Spleen (tissue), 11 donors: ENCODE measurements at regions not wholly inside any gene's neighbourhood (a gene's known extent, or its start where the extent isn't known, plus 50 kb on each side); places are given as distances from the start of the nearest gene placed in this dataset.
A peak's percentile ranks its signal among the peaks of the same experiment; 100 is the strongest.

Experiments used
- DNase-seq: peaks from one replicate; pipeline ENCODE4 v3.0.0-alpha.2; 2020
- H3K27ac ChIP-seq, 8 donors: fragments of 200-600 bp; sonication (generic) in 7 of 8; 1 replicate in 4 of 8; 2 replicates in 4 of 8; pipeline versions ENCODE4 v1.5.0 to v1.8.0; 2016 to 2021; ENCODE audit warnings: inconsistent platforms in 4 of 8, mild to moderate bottlenecking in 4 of 8, moderate library complexity in 1 of 8
- H3K27me3 ChIP-seq, 7 donors: fragments of 200-600 bp; sonication (generic) in 6 of 7; replicated peaks in 1 of 7; 1 replicate in 4 of 7; 2 replicates in 3 of 7; pipeline versions ENCODE4 v1.5.0 to v1.8.0; 2016 to 2021; ENCODE audit warnings: inconsistent platforms in 3 of 7, mild to moderate bottlenecking in 1 of 7
- H3K36me3 ChIP-seq, 6 donors: fragments of 200-600 bp; sonication (generic) in 5 of 6; 1 replicate in 4 of 6; 2 replicates in 2 of 6; pipeline versions ENCODE4 v1.5.0 to v1.8.0; 2016 to 2021; ENCODE audit warnings: inconsistent platforms in 2 of 6
- H3K4me1 ChIP-seq, 6 donors: fragments of 200-600 bp; sonication (generic) in 5 of 6; 1 replicate in 3 of 6; 2 replicates in 3 of 6; pipeline versions ENCODE4 v1.5.0 to v1.8.0; 2016 to 2021; ENCODE audit warnings: inconsistent platforms in 3 of 6
- H3K4me3 ChIP-seq, 8 donors: fragments of 200-600 bp; sonication (generic) in 7 of 8; 1 replicate in 4 of 8; 2 replicates in 4 of 8; pipeline versions ENCODE4 v1.5.0 to v1.8.0; 2016 to 2021; ENCODE audit warnings: inconsistent platforms in 4 of 8, mild to moderate bottlenecking in 4 of 8, moderate library complexity in 2 of 8
- H3K9me3 ChIP-seq, 8 donors: fragments of 200-600 bp; sonication (generic) in 7 of 8; 1 replicate in 4 of 8; 2 replicates in 4 of 8; pipeline versions ENCODE4 v1.5.0 to v1.8.0; 2016 to 2021; ENCODE audit warnings: inconsistent platforms in 4 of 8
- CTCF ChIP-seq, 11 experiments: fragments of 200-600 bp in 7 of 11; fragments of 450-650 bp in 4 of 11; sonication (generic) in 4 of 11; IDR thresholded peaks in 8 of 11; conservative IDR thresholded peaks in 3 of 11; 1 replicate in 7 of 11; 2 replicates in 4 of 11; pipeline versions ENCODE4 v1.4.0 to v1.8.0; 2016 to 2021; ENCODE audit warnings: antibody characterized with exemption in 11 of 11, inconsistent platforms in 4 of 11, mild to moderate bottlenecking in 1 of 11
- POLR2A ChIP-seq, 3 donors: fragments of 450-650 bp; IDR thresholded peaks; one replicate each; pipeline ENCODE4 v1.5.1; 2017; ENCODE audit warnings: antibody characterized with exemption in 3 of 3, mild to moderate bottlenecking in 1 of 3
- POLR2AphosphoS5 ChIP-seq, 3 donors: sonication (generic); formaldehyde crosslinking; IDR thresholded peaks; one replicate each; pipeline ENCODE4 v1.5.1; 2017; ENCODE audit warnings: antibody characterized with exemption in 3 of 3
- WGBS, 5 donors: extraction: QIAGEN DNeasy Blood & Tissue Kit in 3 of 5; methylation state at CpG; one replicate each; pipeline versions ENCODE4 v1.1.5 to v1.1.7; 2013 to 2018; 5-methylcytosine and 5-hydroxymethylcytosine counted together
- intact Hi-C: fragments of 100-400 bp; cut with DNase I; formaldehyde crosslinking; loops from one replicate; pipeline ENCODE4 v1.15.0; 2023; ENCODE audit warnings: low total_unique reads
- donor health status: healthy with polysubstance abuse.
- donor health status: DM: no; HTN: no; CAD: no; lungs with moderate emphysema.
- donor health status: DM: no; HTN: no; CAD: no.
- donor health status: Bipolar disorder and iron deficiency.
- donor health status: healthy.
- donor health status: DM: no; HTN: no; CAD: no.
- donor health status: DM: yes; HTN: yes; CAD: no.

GRCh38 chr2:234771980-234772732 lies 179.7 kb upstream of the SH3BP4 start:
- Histone ChIP-seq H3K27ac (peak overlapping the region in 3 of 8 donors; percentile 57 to 63 (median 60)), H3K36me3 (no peaks in the 10 kb centered on the region), H3K9me3 (no peaks in the 10 kb centered on the region), H3K4me3 (no peak overlapping the region), H3K27me3 (peaks cover 0 to 11% (median 0%) of the 10 kb centered on the region in 7 donors), H3K4me1 (no peaks in the 10 kb centered on the region)
- intact Hi-C loops = no loop called here
- WGBS, 5 donors = 53 to 77% (median 69%) methylated on average over 11 of the region's 11 CpGs
- DNase-seq = no peak
- TF ChIP-seq POLR2A (IDR thresholded peaks at IDR 0.05) = no peak
- TF ChIP-seq CTCF (IDR thresholded peaks at IDR 0.05 in 8 of 11, conservative IDR thresholded peaks at IDR 0.05 in 3 of 11) = no peak
- TF ChIP-seq POLR2AphosphoS5 (IDR thresholded peaks at IDR 0.05) = no peak

DNA sequence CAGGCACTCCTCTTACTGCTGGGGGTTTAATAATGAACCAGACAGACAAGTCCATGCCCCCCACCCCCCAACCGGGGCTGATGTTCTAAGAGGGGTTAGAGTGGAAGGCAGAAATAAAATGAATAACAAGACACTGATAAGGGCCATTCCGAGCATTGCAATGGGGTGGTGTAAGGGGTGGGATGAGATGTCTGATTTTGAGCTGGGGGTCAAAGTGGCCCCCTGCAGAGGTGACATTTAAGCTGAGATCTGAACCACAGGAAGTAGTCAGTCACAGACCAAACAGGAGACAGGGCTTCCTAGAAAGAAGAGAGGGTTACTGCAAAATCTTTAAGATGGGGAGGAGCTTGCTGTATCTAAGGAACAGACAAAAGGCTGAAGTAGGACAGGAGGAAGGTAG lies 180.6 kb upstream of the SH3BP4 start:
- peak overlapping the region in 4 of 8 donors; percentile 36 to 63 (median 58) for H3K27ac ChIP-seq
- intact Hi-C loops = no loop called here
- H3K4me1 ChIP-seq = no peaks in the 10 kb centered on the region
- DNase-seq = no peak
- no peak overlapping the region for H3K4me3 ChIP-seq
- WGBS, 5 donors = 60 to 87% (median 71%) methylated on average over 2 of the region's 2 CpGs
- H3K9me3 ChIP-seq = no peaks in the 10 kb centered on the region
- no peaks in the 10 kb centered on the region for H3K36me3 ChIP-seq
- peaks cover 0 to 14% (median 0%) of the 10 kb centered on the region in 7 donors for H3K27me3 ChIP-seq
- TF ChIP-seq POLR2A (IDR thresholded peaks at IDR 0.05) (no peak), POLR2AphosphoS5 (IDR thresholded peaks at IDR 0.05) (no peak), CTCF (IDR thresholded peaks at IDR 0.05 in 8 of 11, conservative IDR thresholded peaks at IDR 0.05 in 3 of 11) (no peak)

- no peaks in the 10 kb centered on the region for H3K4me1 ChIP-seq
- no peak for DNase-seq
- TF ChIP-seq CTCF (IDR thresholded peaks at IDR 0.05 in 8 of 11, conservative IDR thresholded peaks at IDR 0.05 in 3 of 11) = no peak
- TF ChIP-seq POLR2AphosphoS5 (IDR thresholded peaks at IDR 0.05) = no peak
- no peak for TF ChIP-seq POLR2A (IDR thresholded peaks at IDR 0.05)
- H3K27ac ChIP-seq = peak overlapping the region in 6 of 8 donors; percentile 27 to 63 (median 51)
- intact Hi-C loops = no loop called here
- no peaks in the 10 kb centered on the region for H3K36me3 ChIP-seq
- H3K27me3 ChIP-seq = peaks cover 0 to 14% (median 0%) of the 10 kb centered on the region in 7 donors
- no peaks in the 10 kb centered on the region for H3K9me3 ChIP-seq
- H3K4me3 ChIP-seq = no peak overlapping the region
These were observed 181.1 kb upstream of the SH3BP4 start for GRCh38 chr2:234770715-234771141.

GRCh38 chr2:234770031-234770506 lies 181.7 kb upstream of the SH3BP4 start:
- intact Hi-C loops = no loop called here
- WGBS, 5 donors = 72 to 89% (median 83%) methylated on average over 11 of the region's 11 CpGs

More at GRCh38 chr2:234770031-234770506, 181.7 kb upstream of the SH3BP4 start:
- Histone ChIP-seq H3K9me3 (no peaks in the 10 kb centered on the region), H3K36me3 (no peaks in the 10 kb centered on the region), H3K4me1 (no peaks in the 10 kb centered on the region), H3K4me3 (no peak overlapping the region), H3K27ac (peak overlapping the region in 6 of 8 donors; percentile 27 to 63 (median 51)), H3K27me3 (peaks cover 0 to 14% (median 0%) of the 10 kb centered on the region in 7 donors)
- no peak for DNase-seq
- no peak for TF ChIP-seq CTCF (IDR thresholded peaks at IDR 0.05 in 8 of 11, conservative IDR thresholded peaks at IDR 0.05 in 3 of 11)
- peak in 2 of 3 donors; percentile 41 to 52 for TF ChIP-seq POLR2AphosphoS5 (IDR thresholded peaks at IDR 0.05)
